HCEC 1CT (cell line): ENCODE measurements at regions not wholly inside any gene's neighbourhood (a gene's known extent, or its start where the extent isn't known, plus 50 kb on each side); places are given as distances from the start of the nearest gene placed in this dataset.

Source experiments
- DNase-seq: peaks from one replicate; pipeline ENCODE4 v3.0.0-alpha.2; 2017

- DNase-seq: peak; percentile 19
Measured at GRCh38 chr11:123253911-123254310, 58.9 kb upstream of the CLMP start.

- DNase-seq: no peak
Measured at GRCh38 chr11:123253223-123253622, 58.2 kb upstream of the CLMP start.

- DNase-seq: peak; percentile 39
Measured at GRCh38 chr11:123251657-123252344, 56.8 kb upstream of the CLMP start.

- no peak for DNase-seq
Measured at GRCh38 chr11:123250892-123251656, 56.0 kb upstream of the CLMP start.

- DNase-seq: peak; percentile 23
Measured at GRCh38 chr11:123249354-123249753, 54.3 kb upstream of the CLMP start.

- no peak for DNase-seq
Measured at GRCh38 chr11:123247813-123248379, 52.8 kb upstream of the CLMP start.

GRCh38 chr11:123247496-123247799, 52.4 kb upstream of the CLMP start:
- no peak for DNase-seq

GRCh38 chr11:123246749-123247495, 51.9 kb upstream of the CLMP start:
- peak; percentile 73 for DNase-seq

- DNase-seq: no peak
Measured at GRCh38 chr11:123245567-123245966, 50.5 kb upstream of the CLMP start.
